Hepatocyte (in vitro differentiated cells): ENCODE measurements at regions not wholly inside any gene's neighbourhood (a gene's known extent, or its start where the extent isn't known, plus 50 kb on each side); places are given as distances from the start of the nearest gene placed in this dataset.

Experiments used
- EZH2 ChIP-seq: fragments of 200-600 bp; sonication (generic); IDR thresholded peaks from 2 replicates; pipeline ENCODE4 v1.6.1; 2016; ENCODE audit warnings: antibody characterized with exemption, mild to moderate bottlenecking, borderline replicate concordance
- TF ChIP-seq, protein P1 (sequence below): fragments of 200-600 bp; sonication (generic); IDR thresholded peaks from 2 replicates; pipeline ENCODE4 v1.5.1; 2016; ENCODE audit warnings: antibody characterized with exemption, mild to moderate bottlenecking; ENCODE audit not compliant: poor library complexity

DNA sequence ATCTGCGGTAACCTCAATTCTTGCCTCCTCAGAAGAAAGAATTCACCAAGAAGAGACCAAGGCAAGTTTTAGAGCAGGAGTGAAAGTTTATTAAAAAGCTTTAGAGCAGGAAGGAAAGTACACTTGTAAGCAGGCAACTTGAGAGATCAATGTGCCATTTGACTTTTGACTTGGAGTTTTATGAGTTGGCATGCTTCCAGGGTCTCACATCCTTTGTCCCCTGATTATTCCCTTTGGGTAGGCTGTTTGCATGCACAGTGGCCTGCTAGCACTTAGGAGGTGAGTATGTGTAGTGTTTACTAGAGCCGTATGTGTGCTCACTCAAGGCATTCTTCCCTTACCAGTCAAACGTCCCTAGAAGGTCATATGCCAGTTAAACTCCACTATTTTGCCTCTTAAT lies 111.0 kb upstream of the RAI14 start:
- TF ChIP-seq, protein P1, sequence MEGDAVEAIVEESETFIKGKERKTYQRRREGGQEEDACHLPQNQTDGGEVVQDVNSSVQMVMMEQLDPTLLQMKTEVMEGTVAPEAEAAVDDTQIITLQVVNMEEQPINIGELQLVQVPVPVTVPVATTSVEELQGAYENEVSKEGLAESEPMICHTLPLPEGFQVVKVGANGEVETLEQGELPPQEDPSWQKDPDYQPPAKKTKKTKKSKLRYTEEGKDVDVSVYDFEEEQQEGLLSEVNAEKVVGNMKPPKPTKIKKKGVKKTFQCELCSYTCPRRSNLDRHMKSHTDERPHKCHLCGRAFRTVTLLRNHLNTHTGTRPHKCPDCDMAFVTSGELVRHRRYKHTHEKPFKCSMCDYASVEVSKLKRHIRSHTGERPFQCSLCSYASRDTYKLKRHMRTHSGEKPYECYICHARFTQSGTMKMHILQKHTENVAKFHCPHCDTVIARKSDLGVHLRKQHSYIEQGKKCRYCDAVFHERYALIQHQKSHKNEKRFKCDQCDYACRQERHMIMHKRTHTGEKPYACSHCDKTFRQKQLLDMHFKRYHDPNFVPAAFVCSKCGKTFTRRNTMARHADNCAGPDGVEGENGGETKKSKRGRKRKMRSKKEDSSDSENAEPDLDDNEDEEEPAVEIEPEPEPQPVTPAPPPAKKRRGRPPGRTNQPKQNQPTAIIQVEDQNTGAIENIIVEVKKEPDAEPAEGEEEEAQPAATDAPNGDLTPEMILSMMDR = no peak
- no peak for TF ChIP-seq EZH2
